ENCODE measurements at regions not wholly inside any gene's neighbourhood (a gene's known extent, or its start where the extent isn't known, plus 50 kb on each side); places are given as distances from the start of the nearest gene placed in this dataset.

GRCh38 chr3:56884387-56884786, 82.6 kb upstream of the ARHGEF3 start:
- DNase-seq (ENCODE audit: low read depth, low spot score): no peak

DNA sequence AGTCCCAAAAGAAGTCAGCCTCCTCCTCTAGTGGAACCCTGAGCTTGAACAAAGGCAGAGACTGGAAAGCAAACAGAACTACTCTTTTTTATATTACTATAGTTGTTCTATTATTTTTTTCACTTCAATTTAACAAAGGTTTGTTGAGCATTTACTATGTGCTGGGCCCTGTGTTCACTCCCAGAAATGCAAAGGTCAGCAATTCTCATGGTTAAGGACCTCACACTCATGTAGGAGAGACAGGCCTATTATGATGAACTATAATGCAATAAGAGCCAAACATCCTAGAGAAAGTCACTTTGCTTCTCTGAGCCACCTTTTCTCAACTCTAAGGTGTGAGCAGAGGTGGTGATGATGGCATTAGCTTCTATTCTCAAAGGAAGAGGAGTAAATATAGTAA, 82.1 kb upstream of the ARHGEF3 start:
- no peak overlapping the region for H3K4me3 ChIP-seq (ENCODE audit: low read depth, low read length)
- in situ Hi-C loops (cut with HindIII; ENCODE audit: low sequenced_read_pairs): no loop called here
- TF ChIP-seq, protein P1, sequence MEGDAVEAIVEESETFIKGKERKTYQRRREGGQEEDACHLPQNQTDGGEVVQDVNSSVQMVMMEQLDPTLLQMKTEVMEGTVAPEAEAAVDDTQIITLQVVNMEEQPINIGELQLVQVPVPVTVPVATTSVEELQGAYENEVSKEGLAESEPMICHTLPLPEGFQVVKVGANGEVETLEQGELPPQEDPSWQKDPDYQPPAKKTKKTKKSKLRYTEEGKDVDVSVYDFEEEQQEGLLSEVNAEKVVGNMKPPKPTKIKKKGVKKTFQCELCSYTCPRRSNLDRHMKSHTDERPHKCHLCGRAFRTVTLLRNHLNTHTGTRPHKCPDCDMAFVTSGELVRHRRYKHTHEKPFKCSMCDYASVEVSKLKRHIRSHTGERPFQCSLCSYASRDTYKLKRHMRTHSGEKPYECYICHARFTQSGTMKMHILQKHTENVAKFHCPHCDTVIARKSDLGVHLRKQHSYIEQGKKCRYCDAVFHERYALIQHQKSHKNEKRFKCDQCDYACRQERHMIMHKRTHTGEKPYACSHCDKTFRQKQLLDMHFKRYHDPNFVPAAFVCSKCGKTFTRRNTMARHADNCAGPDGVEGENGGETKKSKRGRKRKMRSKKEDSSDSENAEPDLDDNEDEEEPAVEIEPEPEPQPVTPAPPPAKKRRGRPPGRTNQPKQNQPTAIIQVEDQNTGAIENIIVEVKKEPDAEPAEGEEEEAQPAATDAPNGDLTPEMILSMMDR (IDR thresholded peaks at IDR 0.05; ENCODE audit: low read depth, low read length): no peak
- DNase-seq (ENCODE audit: low read depth, low spot score): no peak

More at GRCh38 chr3:56884387-56884786, 82.6 kb upstream of the ARHGEF3 start:
- in situ Hi-C loops (cut with HindIII; ENCODE audit: low sequenced_read_pairs): no loop called here
- TF ChIP-seq, protein P1 (IDR thresholded peaks at IDR 0.05; ENCODE audit: low read depth, low read length): no peak
- no peak overlapping the region for H3K4me3 ChIP-seq (ENCODE audit: low read depth, low read length)

DNA sequence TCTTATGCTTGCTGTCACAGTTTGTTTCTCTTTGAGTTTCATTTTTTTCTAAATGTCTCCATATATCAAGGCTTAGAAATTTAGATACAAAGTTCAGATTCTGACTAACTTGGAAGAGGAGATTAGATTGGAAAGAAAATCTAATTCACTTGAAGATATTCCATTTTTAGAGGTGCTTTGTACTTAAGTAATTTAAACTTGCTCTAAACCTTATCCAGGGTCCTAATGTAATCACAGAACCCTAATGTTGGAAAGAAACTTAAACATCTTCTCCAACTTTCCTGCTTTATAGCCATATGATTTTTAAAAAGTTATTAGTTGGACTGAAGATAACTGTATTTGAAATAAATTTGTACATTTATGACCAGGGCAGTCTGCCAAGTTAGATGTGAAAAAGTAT, 81.1 kb upstream of the ARHGEF3 start:
- in situ Hi-C loops (cut with HindIII; ENCODE audit: low sequenced_read_pairs): no loop called here
- DNase-seq (ENCODE audit: low read depth, low spot score): no peak
- no peak overlapping the region for H3K4me3 ChIP-seq (ENCODE audit: low read depth, low read length)
- TF ChIP-seq, protein P1 (IDR thresholded peaks at IDR 0.05; ENCODE audit: low read depth, low read length): no peak

DNA sequence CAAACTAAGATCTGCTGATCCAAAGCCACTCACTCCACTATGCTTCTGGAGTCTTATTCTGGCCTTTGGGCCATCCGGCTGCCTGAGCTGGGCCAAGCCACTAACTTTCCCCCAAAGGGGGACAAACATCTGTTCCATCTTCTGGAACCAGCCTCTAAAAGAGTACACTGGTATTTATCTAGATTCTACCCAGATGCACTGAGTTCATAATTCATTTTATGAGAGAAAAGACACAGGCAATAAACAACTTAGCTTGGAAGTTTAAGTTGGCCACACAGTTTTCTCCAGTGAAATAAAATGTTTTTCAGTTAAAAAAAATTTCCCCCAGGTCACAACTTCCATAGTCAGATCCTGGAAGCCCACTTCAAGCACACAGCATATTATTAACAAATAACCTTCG, 80.1 kb upstream of the ARHGEF3 start:
- no peak for DNase-seq (ENCODE audit: low read depth, low spot score)
- H3K4me3 ChIP-seq (ENCODE audit: low read depth, low read length): no peak overlapping the region
- TF ChIP-seq, protein P1 (IDR thresholded peaks at IDR 0.05; ENCODE audit: low read depth, low read length): no peak
- in situ Hi-C loops (cut with HindIII; ENCODE audit: low sequenced_read_pairs): no loop called here

DNA sequence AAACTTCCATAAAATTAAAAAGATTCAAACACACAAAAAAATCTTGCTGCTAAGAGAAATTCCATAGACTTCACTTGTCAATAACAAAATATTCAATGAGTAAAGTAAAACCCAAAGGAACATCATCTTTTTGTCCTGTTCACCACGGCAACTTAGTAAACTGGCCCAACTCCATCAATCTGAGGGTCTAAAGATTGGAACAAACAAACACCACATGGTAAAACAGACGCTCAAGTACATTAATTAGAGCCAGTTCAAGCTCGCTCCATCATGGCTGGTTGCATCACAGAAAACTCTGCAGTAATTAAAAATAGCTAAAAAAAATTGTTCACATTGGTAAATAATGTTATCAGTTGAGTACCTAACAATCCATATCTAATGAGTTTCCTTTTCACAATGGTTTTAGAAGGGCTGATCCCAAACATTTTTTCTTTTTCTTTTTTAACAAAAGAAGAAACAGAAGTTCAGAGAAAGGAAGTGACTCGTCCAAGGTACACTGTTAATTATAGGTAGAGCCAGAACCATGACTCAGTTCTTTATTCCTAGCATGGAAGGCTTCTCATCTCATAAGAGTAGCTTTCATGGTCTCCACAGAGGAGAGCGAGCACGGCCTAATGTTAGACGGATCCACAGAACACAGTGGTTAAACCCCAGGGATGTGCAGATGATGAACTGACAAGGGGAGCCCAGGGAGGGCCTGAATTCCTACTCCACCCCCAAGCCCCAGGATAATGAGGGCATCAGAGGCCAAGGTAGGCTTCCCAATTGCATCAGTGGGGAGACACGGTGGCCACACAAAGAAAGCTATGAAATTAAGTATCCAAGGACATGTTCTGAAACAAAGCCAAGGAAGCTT, 79.2 kb upstream of the ARHGEF3 start:
- in situ Hi-C loops (cut with HindIII; ENCODE audit: low sequenced_read_pairs): no loop called here
- TF ChIP-seq, protein P1 (IDR thresholded peaks at IDR 0.05; ENCODE audit: low read depth, low read length): no peak
- H3K4me3 ChIP-seq (ENCODE audit: low read depth, low read length): no peak overlapping the region
- no peak for DNase-seq (ENCODE audit: low read depth, low spot score)

- TF ChIP-seq, protein P1 (IDR thresholded peaks at IDR 0.05; ENCODE audit: low read depth, low read length): no peak
- no peak overlapping the region for H3K4me3 ChIP-seq (ENCODE audit: low read depth, low read length)
- in situ Hi-C loops (cut with HindIII; ENCODE audit: low sequenced_read_pairs): no loop called here
- peak; percentile 60 for DNase-seq (ENCODE audit: low read depth, low spot score)
Observed at GRCh38 chr3:56879436-56880215, 77.9 kb upstream of the ARHGEF3 start.
